ENCODE measurements at regions not wholly inside any gene's neighbourhood (a gene's known extent, or its start where the extent isn't known, plus 50 kb on each side); places are given as distances from the start of the nearest gene placed in this dataset.

- DNase-seq = no peak
These were observed 264.5 kb upstream of the CAMK1G start for GRCh38 chr1:209319057-209319432.

- DNase-seq = no peak
These were observed 264.0 kb upstream of the CAMK1G start for GRCh38 chr1:209319549-209319948.

DNA sequence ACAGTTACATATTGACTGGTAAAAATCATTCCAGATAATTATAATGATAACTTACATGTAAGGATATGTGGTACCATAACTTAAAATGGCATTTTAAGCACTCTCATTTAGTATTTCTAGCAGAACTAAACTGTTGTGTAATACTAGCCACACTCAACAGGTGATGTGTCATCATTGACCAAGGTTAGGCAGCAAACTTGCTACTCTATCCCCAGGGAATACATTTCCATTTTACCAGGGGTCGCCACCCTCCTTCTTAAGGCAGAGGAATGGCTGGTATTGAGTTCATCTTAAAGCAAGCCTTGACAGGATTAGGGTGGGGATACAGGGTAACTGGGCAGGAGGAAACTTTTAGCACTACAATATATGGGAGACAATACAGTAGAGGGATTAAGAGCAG is 259.8 kb upstream of the CAMK1G start:
- DNase-seq = no peak

DNA sequence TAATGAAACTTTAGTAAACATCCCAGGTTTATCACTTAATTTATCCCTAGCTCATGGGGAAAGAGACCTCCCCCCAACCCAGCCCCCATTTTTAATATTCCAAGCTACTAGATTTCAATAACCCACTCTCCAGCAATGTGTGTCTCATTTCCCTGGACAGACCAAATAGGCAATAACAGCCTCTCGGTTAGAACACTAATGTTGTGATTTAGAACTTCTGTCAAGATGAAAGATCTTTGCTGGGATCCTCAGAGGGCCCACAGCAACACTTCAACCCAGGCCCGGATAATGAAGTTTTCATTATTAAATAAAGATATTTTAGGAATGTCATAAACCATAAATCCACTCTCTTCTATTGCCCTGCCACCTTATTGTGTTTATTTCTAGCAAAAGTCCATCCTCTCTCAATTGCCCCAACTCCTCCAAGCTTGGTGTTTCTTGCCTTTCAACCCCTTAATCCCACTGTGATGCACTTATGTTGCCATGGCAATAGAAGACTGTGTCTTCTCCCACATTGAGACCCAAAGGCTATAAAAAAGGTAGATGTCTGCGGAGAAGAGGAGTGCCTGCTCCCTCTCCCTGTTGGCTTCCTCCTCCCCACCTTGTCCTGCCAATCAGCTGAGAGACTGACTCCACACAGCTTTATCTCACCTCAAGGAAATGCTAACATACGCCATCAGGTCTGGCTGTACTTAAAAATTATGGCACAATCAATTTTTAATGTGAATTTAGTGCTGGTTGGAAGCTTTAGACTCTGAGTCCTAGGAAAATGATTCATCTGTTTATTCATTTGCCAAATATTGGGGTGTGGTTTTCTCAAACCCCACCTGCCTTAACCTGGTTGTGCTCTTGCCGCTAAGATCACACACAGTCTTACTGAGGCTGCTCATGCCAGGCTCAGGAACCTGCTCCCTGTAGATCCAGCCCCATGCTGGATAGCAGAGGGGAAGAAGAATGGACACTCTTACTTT is 258.3 kb upstream of the CAMK1G start:
- DNase-seq = no peak

GRCh38 chr1:209326076-209326475 is 257.4 kb upstream of the CAMK1G start:
- no peak for DNase-seq

DNA sequence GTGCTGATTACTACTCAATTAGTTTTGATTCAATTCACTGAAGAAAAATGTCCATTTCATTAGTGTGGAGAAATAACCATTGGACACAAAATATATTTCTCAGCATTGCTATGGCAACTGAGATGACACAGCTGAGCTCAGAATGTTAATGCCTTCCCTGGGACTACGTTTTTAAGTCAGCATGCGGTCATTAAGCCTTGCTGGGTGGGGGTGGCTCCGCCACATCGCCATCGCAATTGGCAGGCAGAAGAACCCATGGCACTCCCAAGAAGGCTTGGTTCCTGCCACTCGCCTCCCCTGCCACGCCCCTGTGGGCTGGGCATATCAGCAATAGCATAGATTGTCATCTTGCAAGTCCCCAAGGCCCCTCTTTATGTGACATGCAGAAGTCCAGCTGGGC is 256.7 kb upstream of the CAMK1G start:
- no peak for DNase-seq

DNA sequence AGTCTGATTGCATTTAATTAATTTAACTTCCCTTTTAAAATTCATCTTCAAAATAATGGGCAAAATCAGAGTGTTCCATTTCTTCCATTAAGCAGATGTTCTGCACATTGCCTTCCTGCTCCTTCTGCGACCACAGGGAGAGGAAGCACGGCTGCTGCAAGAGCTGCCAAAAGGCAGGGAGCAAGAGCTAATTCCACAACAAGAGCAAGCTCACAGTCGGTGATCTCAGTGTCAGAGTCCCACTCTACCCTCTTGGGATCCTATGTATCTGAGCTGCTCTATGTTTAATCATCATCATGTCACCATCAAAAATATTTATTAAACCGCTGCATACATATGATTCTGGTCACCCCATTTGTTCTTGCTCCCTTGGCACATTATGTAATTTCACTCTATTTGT is 255.3 kb upstream of the CAMK1G start:
- DNase-seq = no peak

DNA sequence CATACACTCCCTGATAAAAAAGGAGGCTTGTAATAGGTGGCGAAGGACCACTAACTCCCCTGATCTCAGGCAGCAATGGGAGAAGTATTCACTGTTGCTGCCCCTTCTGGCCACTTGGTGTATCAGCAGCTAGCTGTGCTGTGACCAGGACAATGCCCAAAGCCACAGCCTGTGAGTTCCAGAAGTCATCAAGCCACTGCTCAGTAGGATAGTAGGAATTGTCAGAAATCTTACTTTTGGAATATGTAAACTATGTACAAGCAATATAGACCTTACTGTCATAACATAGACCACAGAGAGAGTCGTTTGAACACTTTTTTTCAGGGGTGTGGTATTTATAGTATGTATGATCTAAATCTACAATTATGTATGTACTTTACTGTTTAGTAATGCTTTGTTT is 248.3 kb upstream of the CAMK1G start:
- peak; percentile 3 for DNase-seq

DNA sequence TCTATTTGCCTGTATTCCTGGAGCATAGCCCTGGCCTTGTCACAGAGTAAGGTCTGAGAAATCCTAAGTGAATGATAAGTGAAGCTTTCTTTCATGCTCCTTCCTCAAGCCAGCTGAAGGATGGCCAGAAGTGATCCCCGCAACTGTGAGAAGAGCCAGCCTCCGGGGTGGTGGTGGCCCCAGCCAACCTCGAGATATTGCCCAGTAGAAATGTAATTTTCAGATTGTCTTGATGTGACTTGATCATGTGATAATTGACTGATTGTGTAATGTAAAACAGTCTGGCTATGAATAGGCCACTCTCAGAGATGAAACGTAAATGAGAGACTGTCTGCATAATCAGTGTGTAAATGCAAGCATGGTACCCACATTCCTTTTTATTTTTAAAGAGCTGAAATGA is 242.4 kb upstream of the CAMK1G start:
- DNase-seq = no peak

GRCh38 chr1:209341673-209342420 is 241.7 kb upstream of the CAMK1G start:
- no peak for DNase-seq

- DNase-seq = no peak
These were observed 240.9 kb upstream of the CAMK1G start for GRCh38 chr1:209342441-209343175.

- no peak for DNase-seq
These were observed 240.0 kb upstream of the CAMK1G start for GRCh38 chr1:209343511-209343910.

DNA sequence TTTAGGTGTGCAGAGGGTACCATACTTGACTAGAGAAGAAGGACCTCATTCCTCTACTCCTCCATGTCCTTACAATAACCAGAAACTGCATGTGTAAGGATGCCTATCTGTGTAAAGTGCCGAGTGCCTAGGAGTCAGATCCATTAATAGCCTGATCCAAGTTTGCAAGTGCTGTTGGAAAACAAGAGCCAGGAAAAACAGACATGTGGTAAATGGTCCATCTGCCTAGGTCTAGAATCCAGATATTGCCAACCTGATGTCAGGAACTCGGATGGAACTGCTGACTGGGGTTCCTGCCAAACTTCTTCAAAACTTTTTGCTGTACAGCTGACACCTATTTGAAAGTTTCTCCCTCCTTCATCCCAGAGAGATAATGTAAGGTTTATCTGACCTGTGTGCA is 239.4 kb upstream of the CAMK1G start:
- DNase-seq = no peak

GRCh38 chr1:209349363-209350308 is 233.9 kb upstream of the CAMK1G start:
- DNase-seq = no peak

- no peak for DNase-seq
These were observed 230.5 kb upstream of the CAMK1G start for GRCh38 chr1:209353053-209353452.

DNA sequence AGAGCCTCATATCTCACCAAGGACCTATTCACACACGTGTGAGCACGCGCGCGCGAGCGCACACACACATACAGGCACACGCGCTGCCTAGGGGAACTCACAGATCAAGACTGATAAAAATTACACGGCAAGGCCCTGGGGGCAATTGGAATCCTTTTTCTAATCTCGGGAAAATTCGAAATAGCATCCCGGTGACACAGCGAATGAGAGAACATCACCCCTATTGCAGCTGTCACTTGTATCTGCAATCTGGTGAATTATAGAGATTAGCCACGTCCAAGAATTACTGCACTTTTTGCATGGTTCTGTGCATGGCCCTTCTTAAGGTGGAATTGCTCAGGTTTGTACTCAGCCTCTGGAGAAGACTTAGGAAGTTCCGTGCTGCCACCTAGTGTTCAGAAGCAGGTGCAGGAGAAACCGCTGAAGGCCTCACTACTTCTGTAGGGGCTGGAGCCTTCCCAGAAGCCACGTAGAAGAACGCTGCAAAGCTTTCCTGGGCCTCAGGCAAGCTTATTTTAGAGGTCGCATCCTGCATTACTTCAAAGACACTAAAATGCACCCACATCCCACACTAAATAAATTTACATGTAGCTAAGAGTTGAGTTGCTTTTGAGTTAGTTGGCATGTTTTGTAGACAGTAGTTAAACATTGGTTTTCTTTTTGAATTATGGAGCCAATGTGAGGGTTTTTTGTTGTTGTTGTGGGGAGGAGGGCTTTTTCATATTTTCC is 229.2 kb upstream of the CAMK1G start:
- peak; percentile 9 for DNase-seq

GRCh38 chr1:209354840-209355165 is 228.7 kb upstream of the CAMK1G start:
- no peak for DNase-seq

GRCh38 chr1:209355415-209355814 is 228.1 kb upstream of the CAMK1G start:
- DNase-seq = no peak

GRCh38 chr1:209356976-209357377 is 226.5 kb upstream of the CAMK1G start:
- DNase-seq = no peak

DNA sequence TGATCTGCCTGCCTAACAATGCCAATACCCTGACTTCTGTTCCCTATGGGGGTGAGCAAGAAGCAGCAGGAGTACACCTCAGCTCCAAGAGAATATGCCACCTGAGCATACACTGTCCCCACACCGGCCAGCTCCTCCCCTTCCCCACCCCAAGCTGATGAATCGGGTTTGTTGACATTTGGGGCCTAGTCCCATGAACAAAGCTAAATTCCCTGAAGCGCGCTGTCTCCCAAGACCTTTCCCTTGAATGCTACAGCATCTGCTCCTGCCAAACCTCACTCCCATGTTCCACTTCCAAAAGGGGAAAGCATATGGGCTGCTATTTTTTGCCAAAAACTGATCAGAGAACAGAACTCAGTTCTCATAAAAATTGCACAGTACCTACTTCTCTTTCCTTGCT is 220.4 kb upstream of the CAMK1G start:
- no peak for DNase-seq

GRCh38 chr1:209364716-209365115 is 218.8 kb upstream of the CAMK1G start:
- no peak for DNase-seq
